ENCODE measurements at regions not wholly inside any gene's neighbourhood (a gene's known extent, or its start where the extent isn't known, plus 50 kb on each side); places are given as distances from the start of the nearest gene placed in this dataset.
"Not testable (repeated sequence)": the region's sequence is repeated elsewhere in the genome, so short reads cannot be mapped to it uniquely, and the experiment has no call there.

GRCh38 chr10:90087197-90088023 is 386.0 kb downstream of the KIF20B start:
- no peaks in the 10 kb centered on the region for H3K27me3 ChIP-seq (ENCODE audit: control insufficient read depth, insufficient read depth, low read length)
- H3K27ac ChIP-seq (ENCODE audit: low read length) = no peak overlapping the region
- no peaks in the 10 kb centered on the region for H3K36me3 ChIP-seq (ENCODE audit: control insufficient read depth, insufficient read depth, low read length)
- no peaks in the 10 kb centered on the region for H3K4me1 ChIP-seq (ENCODE audit: control insufficient read depth, insufficient read depth, low read length)
- no peak for DNase-seq
- WGBS (ENCODE audit: insufficient coverage) = no CpG with 5 or more reads among the region's 2 CpGs
- H3K4me3 ChIP-seq (ENCODE audit: low read length) = no peak overlapping the region
- no peaks in the 10 kb centered on the region for H3K9me3 ChIP-seq (replicated peaks; ENCODE audit: control insufficient read depth, low read depth, low read length)

GRCh38 chr10:90088024-90088317 is 386.6 kb downstream of the KIF20B start:
- no peak for DNase-seq
- no peaks in the 10 kb centered on the region for H3K36me3 ChIP-seq (ENCODE audit: control insufficient read depth, insufficient read depth, low read length)
- no peak overlapping the region for H3K4me3 ChIP-seq (ENCODE audit: low read length)
- no peaks in the 10 kb centered on the region for H3K9me3 ChIP-seq (replicated peaks; ENCODE audit: control insufficient read depth, low read depth, low read length)
- no peaks in the 10 kb centered on the region for H3K27me3 ChIP-seq (ENCODE audit: control insufficient read depth, insufficient read depth, low read length)
- WGBS (ENCODE audit: insufficient coverage) = no CpG with 5 or more reads among the region's 4 CpGs
- H3K4me1 ChIP-seq (ENCODE audit: control insufficient read depth, insufficient read depth, low read length) = no peaks in the 10 kb centered on the region
- H3K27ac ChIP-seq (ENCODE audit: low read length) = no peak overlapping the region

GRCh38 chr10:90089719-90090118 is 388.3 kb downstream of the KIF20B start:
- no CpG with 5 or more reads among the region's 2 CpGs for WGBS (ENCODE audit: insufficient coverage)
- Histone ChIP-seq H3K27me3 (ENCODE audit: control insufficient read depth, insufficient read depth, low read length) (no peaks in the 10 kb centered on the region), H3K4me1 (ENCODE audit: control insufficient read depth, insufficient read depth, low read length) (no peaks in the 10 kb centered on the region), H3K9me3 (replicated peaks; ENCODE audit: control insufficient read depth, low read depth, low read length) (no peaks in the 10 kb centered on the region), H3K4me3 (ENCODE audit: low read length) (no peak overlapping the region), H3K36me3 (ENCODE audit: control insufficient read depth, insufficient read depth, low read length) (no peaks in the 10 kb centered on the region), H3K27ac (ENCODE audit: low read length) (no peak overlapping the region)
- DNase-seq = no peak

- Histone ChIP-seq H3K9me3 (replicated peaks; ENCODE audit: control insufficient read depth, low read depth, low read length) (no peaks in the 10 kb centered on the region), H3K36me3 (ENCODE audit: control insufficient read depth, insufficient read depth, low read length) (no peaks in the 10 kb centered on the region), H3K4me1 (ENCODE audit: control insufficient read depth, insufficient read depth, low read length) (no peaks in the 10 kb centered on the region), H3K27me3 (ENCODE audit: control insufficient read depth, insufficient read depth, low read length) (no peaks in the 10 kb centered on the region), H3K27ac (ENCODE audit: low read length) (no peak overlapping the region), H3K4me3 (ENCODE audit: low read length) (no peak overlapping the region)
- WGBS (ENCODE audit: insufficient coverage) = 20% methylated on average over 3 of the region's 5 CpGs
- peak; percentile 79 for DNase-seq
Measured at GRCh38 chr10:90096196-90096595, 394.8 kb downstream of the KIF20B start.

- not testable (repeated sequence) for H3K9me3 ChIP-seq (replicated peaks; ENCODE audit: control insufficient read depth, low read depth, low read length); H3K27ac ChIP-seq (ENCODE audit: low read length); H3K4me1 ChIP-seq (ENCODE audit: control insufficient read depth, insufficient read depth, low read length); DNase-seq; H3K36me3 ChIP-seq (ENCODE audit: control insufficient read depth, insufficient read depth, low read length); H3K4me3 ChIP-seq (ENCODE audit: low read length); H3K27me3 ChIP-seq (ENCODE audit: control insufficient read depth, insufficient read depth, low read length)
Measured at GRCh38 chr10:90107581-90107980, 406.2 kb downstream of the KIF20B start.

- no peak overlapping the region for H3K27ac ChIP-seq (ENCODE audit: low read length)
- DNase-seq = no peak
- no peak overlapping the region for H3K4me3 ChIP-seq (ENCODE audit: low read length)
- no peaks in the 10 kb centered on the region for H3K4me1 ChIP-seq (ENCODE audit: control insufficient read depth, insufficient read depth, low read length)
- no peaks in the 10 kb centered on the region for H3K9me3 ChIP-seq (replicated peaks; ENCODE audit: control insufficient read depth, low read depth, low read length)
- WGBS (ENCODE audit: insufficient coverage) = no CpG with 5 or more reads among the region's 1 CpG
- no peaks in the 10 kb centered on the region for H3K36me3 ChIP-seq (ENCODE audit: control insufficient read depth, insufficient read depth, low read length)
- H3K27me3 ChIP-seq (ENCODE audit: control insufficient read depth, insufficient read depth, low read length) = no peaks in the 10 kb centered on the region
Measured at GRCh38 chr10:90111671-90112070, 410.3 kb downstream of the KIF20B start.

GRCh38 chr10:90112681-90113080 is 411.3 kb downstream of the KIF20B start:
- DNase-seq = peak; percentile 58
- Histone ChIP-seq H3K27ac (ENCODE audit: low read length) (no peak overlapping the region), H3K4me3 (ENCODE audit: low read length) (no peak overlapping the region), H3K27me3 (ENCODE audit: control insufficient read depth, insufficient read depth, low read length) (no peaks in the 10 kb centered on the region), H3K9me3 (replicated peaks; ENCODE audit: control insufficient read depth, low read depth, low read length) (no peaks in the 10 kb centered on the region), H3K4me1 (ENCODE audit: control insufficient read depth, insufficient read depth, low read length) (no peaks in the 10 kb centered on the region), H3K36me3 (ENCODE audit: control insufficient read depth, insufficient read depth, low read length) (no peaks in the 10 kb centered on the region)
- no CpG with 5 or more reads among the region's 1 CpG for WGBS (ENCODE audit: insufficient coverage)

- not testable (repeated sequence) for DNase-seq; H3K27ac ChIP-seq (ENCODE audit: low read length); H3K36me3 ChIP-seq (ENCODE audit: control insufficient read depth, insufficient read depth, low read length); H3K4me1 ChIP-seq (ENCODE audit: control insufficient read depth, insufficient read depth, low read length); H3K9me3 ChIP-seq (replicated peaks; ENCODE audit: control insufficient read depth, low read depth, low read length); H3K4me3 ChIP-seq (ENCODE audit: low read length); H3K27me3 ChIP-seq (ENCODE audit: control insufficient read depth, insufficient read depth, low read length)
- 82% methylated on average over 3 of the region's 6 CpGs for WGBS (ENCODE audit: insufficient coverage)
Measured at GRCh38 chr10:90118567-90118966, 417.2 kb downstream of the KIF20B start.

GRCh38 chr10:90119631-90120280 is 418.4 kb downstream of the KIF20B start:
- WGBS (ENCODE audit: insufficient coverage) = 79% methylated on average over 13 of the region's 21 CpGs
- DNase-seq; H3K4me3 ChIP-seq (ENCODE audit: low read length); H3K9me3 ChIP-seq (replicated peaks; ENCODE audit: control insufficient read depth, low read depth, low read length); H3K4me1 ChIP-seq (ENCODE audit: control insufficient read depth, insufficient read depth, low read length); H3K27me3 ChIP-seq (ENCODE audit: control insufficient read depth, insufficient read depth, low read length); H3K27ac ChIP-seq (ENCODE audit: low read length); H3K36me3 ChIP-seq (ENCODE audit: control insufficient read depth, insufficient read depth, low read length): not testable (repeated sequence)

- no peaks in the 10 kb centered on the region for H3K9me3 ChIP-seq (replicated peaks; ENCODE audit: control insufficient read depth, low read depth, low read length)
- H3K4me1 ChIP-seq (ENCODE audit: control insufficient read depth, insufficient read depth, low read length) = peaks cover 9% of the 10 kb centered on the region
- no peak overlapping the region for H3K4me3 ChIP-seq (ENCODE audit: low read length)
- no peaks in the 10 kb centered on the region for H3K36me3 ChIP-seq (ENCODE audit: control insufficient read depth, insufficient read depth, low read length)
- H3K27me3 ChIP-seq (ENCODE audit: control insufficient read depth, insufficient read depth, low read length) = no peaks in the 10 kb centered on the region
- no CpG with 5 or more reads among the region's 7 CpGs for WGBS (ENCODE audit: insufficient coverage)
- H3K27ac ChIP-seq (ENCODE audit: low read length) = no peak overlapping the region
- DNase-seq = peak; percentile 48
Measured at GRCh38 chr10:90125456-90126255, 424.3 kb downstream of the KIF20B start.

Data from muscle of leg (tissue), 3 donors.